SK-N-SH treated with all-trans-retinoic acid at 6 μM for 48 hours (cell line): ENCODE measurements at regions not wholly inside any gene's neighbourhood (a gene's known extent, or its start where the extent isn't known, plus 50 kb on each side); places are given as distances from the start of the nearest gene placed in this dataset.

Experiments
- ATAC-seq: fragments of 200-7000 bp; cut with Tn5 transposase; 3 replicates; pipeline ENCODE4 v1.9.1; 2020; ENCODE audit warnings: mild to moderate bottlenecking, moderate library complexity
- BACH2 ChIP-seq: fragments of 250-450 bp; sonication (Bioruptor Pico); IDR thresholded peaks from 2 replicates; pipeline ENCODE4 v1.9.0; 2021; ENCODE audit warnings: mild to moderate bottlenecking, borderline replicate concordance
- CREB5 ChIP-seq: fragments of 250-450 bp; sonication (Bioruptor Pico); IDR thresholded peaks from 2 replicates; pipeline ENCODE4 v1.5.1; 2020; ENCODE audit warnings: low read depth, mild to moderate bottlenecking, moderate library complexity
- CSDC2 ChIP-seq: fragments of 250-450 bp; sonication (Bioruptor Pico); IDR thresholded peaks from 2 replicates; pipeline ENCODE4 v1.5.0; 2020; ENCODE audit warnings: mild to moderate bottlenecking, moderate library complexity
- ESRRG ChIP-seq: fragments of 250-450 bp; sonication (Bioruptor Pico); IDR thresholded peaks from 2 replicates; pipeline ENCODE4 v1.6.1; 2021; ENCODE audit warnings: mild to moderate bottlenecking
- GLIS3 ChIP-seq: fragments of 250-450 bp; sonication (Bioruptor Pico); IDR thresholded peaks from 2 replicates; pipeline ENCODE4 v1.5.0; 2020; ENCODE audit warnings: mild to moderate bottlenecking, moderate library complexity
- ISL1 ChIP-seq: fragments of 250-450 bp; sonication (Bioruptor Pico); IDR thresholded peaks from 2 replicates; pipeline ENCODE4 v2.1.2; 2022; ENCODE audit warnings: mild to moderate bottlenecking, moderate library complexity
- OSR1 ChIP-seq: fragments of 250-450 bp; sonication (Bioruptor Pico); IDR thresholded peaks from 2 replicates; pipeline ENCODE4 v1.8.0; 2022; ENCODE audit warnings: moderate library complexity, mild to moderate bottlenecking, inconsistent platforms
- PATZ1 ChIP-seq: fragments of 250-450 bp; sonication (Bioruptor Pico); IDR thresholded peaks from 2 replicates; pipeline ENCODE4 v1.8.0; 2020; ENCODE audit warnings: mild to moderate bottlenecking, moderate library complexity, borderline replicate concordance
- PPARA ChIP-seq: fragments of 250-450 bp; sonication (Bioruptor Pico); IDR thresholded peaks from 2 replicates; pipeline ENCODE4 v1.5.0; 2020; ENCODE audit warnings: mild to moderate bottlenecking, borderline replicate concordance
- RARB ChIP-seq: fragments of 250-450 bp; sonication (Bioruptor Pico); IDR thresholded peaks from 2 replicates; pipeline ENCODE4 v1.8.0; 2021; ENCODE audit warnings: mild to moderate bottlenecking, moderate library complexity
- SNAI2 ChIP-seq: fragments of 250-450 bp; sonication (Bioruptor Pico); IDR thresholded peaks from 2 replicates; pipeline ENCODE4 v1.5.0; 2020; ENCODE audit warnings: mild to moderate bottlenecking, moderate library complexity
- TCF4 ChIP-seq: fragments of 250-450 bp; sonication (Bioruptor Pico); IDR thresholded peaks from 2 replicates; pipeline ENCODE4 v1.8.0; 2021; ENCODE audit warnings: mild to moderate bottlenecking, moderate library complexity, borderline replicate concordance
- TOX ChIP-seq: fragments of 250-450 bp; sonication (Bioruptor Pico); IDR thresholded peaks from 2 replicates; pipeline ENCODE4 v1.8.0; 2021; ENCODE audit warnings: mild to moderate bottlenecking, moderate library complexity, borderline replicate concordance
- ZC3H10 ChIP-seq: fragments of 250-450 bp; sonication (Bioruptor Pico); IDR thresholded peaks from 2 replicates; pipeline ENCODE4 v1.5.1; 2021; ENCODE audit warnings: mild to moderate bottlenecking, moderate library complexity
- ZFP3 ChIP-seq: fragments of 250-450 bp; sonication (Bioruptor Pico); IDR thresholded peaks from 2 replicates; pipeline ENCODE4 v1.5.0; 2020; ENCODE audit warnings: mild to moderate bottlenecking, moderate library complexity
- ZFP30 ChIP-seq: fragments of 450-650 bp; formaldehyde crosslinking; IDR thresholded peaks from 2 replicates; pipeline ENCODE4 v1.5.0; 2022; ENCODE audit warnings: mild to moderate bottlenecking, moderate library complexity
- ZNF565 ChIP-seq: fragments of 450-650 bp; formaldehyde crosslinking; conservative IDR thresholded peaks from 2 replicates; pipeline ENCODE4 v1.5.0; 2020; ENCODE audit warnings: low read depth, mild to moderate bottlenecking, moderate library complexity
- ZNF8 ChIP-seq: fragments of 450-650 bp; formaldehyde crosslinking; IDR thresholded peaks from 2 replicates; pipeline ENCODE4 v1.5.0; 2020; ENCODE audit warnings: mild to moderate bottlenecking, moderate library complexity
- TF ChIP-seq, protein P1 (sequence below): fragments of 250-450 bp; sonication (Bioruptor Pico); IDR thresholded peaks from 2 replicates; pipeline ENCODE4 v1.8.0; 2021; ENCODE audit warnings: low read depth, mild to moderate bottlenecking, moderate library complexity, borderline replicate concordance
- TF ChIP-seq, protein P2 (sequence below): fragments of 250-450 bp; sonication (Bioruptor Pico); IDR thresholded peaks from 2 replicates; pipeline ENCODE4 v1.5.1; 2021; ENCODE audit warnings: mild to moderate bottlenecking, moderate library complexity
- TF ChIP-seq, protein P3 (sequence below): fragments of 250-450 bp; sonication (Bioruptor Pico); IDR thresholded peaks from 2 replicates; pipeline ENCODE4 v1.5.0; 2020; ENCODE audit warnings: mild to moderate bottlenecking, moderate library complexity

GRCh38 chr21:16134134-16134533 lies 404.4 kb downstream of the USP25 start (continued):
- TF ChIP-seq RARB (CRISPR knock-in tag): no peak
- no peak for TF ChIP-seq SNAI2 (CRISPR knock-in tag)
- TF ChIP-seq PPARA: no peak
- TF ChIP-seq ZFP30: no peak
- no peak for TF ChIP-seq PATZ1 (CRISPR knock-in tag)
- TF ChIP-seq TCF4 (CRISPR knock-in tag): no peak

DNA sequence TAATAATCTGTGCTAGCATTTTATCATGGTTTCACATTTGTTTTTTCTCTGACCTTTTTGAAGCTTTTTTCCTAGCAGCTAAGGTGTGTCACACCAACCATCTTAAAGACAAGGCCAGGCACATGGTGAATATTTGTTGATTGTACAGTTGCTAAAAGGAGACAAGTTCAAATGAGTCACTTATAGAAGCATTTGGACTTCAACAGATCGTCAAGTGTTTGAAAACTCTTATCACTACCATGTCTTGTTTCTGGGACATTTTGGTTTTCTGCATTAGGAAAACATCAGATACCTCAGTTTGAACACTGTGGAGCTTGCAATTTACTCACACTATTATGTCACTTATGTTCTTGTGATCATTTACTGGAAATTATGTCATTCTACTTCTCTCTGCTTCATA lies 407.3 kb downstream of the USP25 start:
- no peak for TF ChIP-seq PPARA
- no peak for TF ChIP-seq TCF4 (CRISPR knock-in tag)
- TF ChIP-seq, protein P1, sequence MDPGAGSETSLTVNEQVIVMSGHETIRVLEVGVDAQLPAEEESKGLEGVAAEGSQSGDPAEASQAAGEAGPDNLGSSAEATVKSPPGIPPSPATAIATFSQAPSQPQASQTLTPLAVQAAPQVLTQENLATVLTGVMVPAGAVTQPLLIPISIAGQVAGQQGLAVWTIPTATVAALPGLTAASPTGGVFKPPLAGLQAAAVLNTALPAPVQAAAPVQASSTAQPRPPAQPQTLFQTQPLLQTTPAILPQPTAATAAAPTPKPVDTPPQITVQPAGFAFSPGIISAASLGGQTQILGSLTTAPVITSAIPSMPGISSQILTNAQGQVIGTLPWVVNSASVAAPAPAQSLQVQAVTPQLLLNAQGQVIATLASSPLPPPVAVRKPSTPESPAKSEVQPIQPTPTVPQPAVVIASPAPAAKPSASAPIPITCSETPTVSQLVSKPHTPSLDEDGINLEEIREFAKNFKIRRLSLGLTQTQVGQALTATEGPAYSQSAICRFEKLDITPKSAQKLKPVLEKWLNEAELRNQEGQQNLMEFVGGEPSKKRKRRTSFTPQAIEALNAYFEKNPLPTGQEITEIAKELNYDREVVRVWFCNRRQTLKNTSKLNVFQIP: no peak
- TF ChIP-seq ZFP30: no peak
- no peak for TF ChIP-seq CSDC2 (CRISPR knock-in tag)
- no peak for TF ChIP-seq OSR1 (CRISPR knock-in tag)
- TF ChIP-seq, all 23 proteins: peak for 0
- ATAC-seq: no peak

GRCh38 chr21:16145052-16145451 lies 415.3 kb downstream of the USP25 start:
- TF ChIP-seq GLIS3 (no peak), PATZ1 (CRISPR knock-in tag) (no peak), ISL1 (CRISPR knock-in tag) (no peak), TOX (no peak), ZNF8 (CRISPR knock-in tag) (no peak), ZC3H10 (CRISPR knock-in tag) (no peak), ZFP3 (CRISPR knock-in tag) (no peak), RARB (CRISPR knock-in tag) (no peak), OSR1 (CRISPR knock-in tag) (no peak), ESRRG (CRISPR knock-in tag) (no peak), CSDC2 (CRISPR knock-in tag) (no peak), BACH2 (CRISPR knock-in tag) (no peak), TCF4 (CRISPR knock-in tag) (no peak), ZFP30 (no peak)
- TF ChIP-seq, protein P2, sequence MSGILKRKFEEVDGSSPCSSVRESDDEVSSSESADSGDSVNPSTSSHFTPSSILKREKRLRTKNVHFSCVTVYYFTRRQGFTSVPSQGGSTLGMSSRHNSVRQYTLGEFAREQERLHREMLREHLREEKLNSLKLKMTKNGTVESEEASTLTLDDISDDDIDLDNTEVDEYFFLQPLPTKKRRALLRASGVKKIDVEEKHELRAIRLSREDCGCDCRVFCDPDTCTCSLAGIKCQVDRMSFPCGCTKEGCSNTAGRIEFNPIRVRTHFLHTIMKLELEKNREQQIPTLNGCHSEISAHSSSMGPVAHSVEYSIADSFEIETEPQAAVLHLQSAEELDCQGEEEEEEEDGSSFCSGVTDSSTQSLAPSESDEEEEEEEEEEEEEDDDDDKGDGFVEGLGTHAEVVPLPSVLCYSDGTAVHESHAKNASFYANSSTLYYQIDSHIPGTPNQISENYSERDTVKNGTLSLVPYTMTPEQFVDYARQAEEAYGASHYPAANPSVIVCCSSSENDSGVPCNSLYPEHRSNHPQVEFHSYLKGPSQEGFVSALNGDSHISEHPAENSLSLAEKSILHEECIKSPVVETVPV (CRISPR knock-in tag): no peak
- ATAC-seq: no peak

- TF ChIP-seq ESRRG (CRISPR knock-in tag): no peak
- no peak for TF ChIP-seq CSDC2 (CRISPR knock-in tag)
- TF ChIP-seq GLIS3: no peak
- TF ChIP-seq, protein P1: no peak
- no peak for TF ChIP-seq BACH2 (CRISPR knock-in tag)
- no peak for TF ChIP-seq ZFP30
- TF ChIP-seq ZC3H10 (CRISPR knock-in tag): no peak
- TF ChIP-seq RARB (CRISPR knock-in tag): no peak
- no peak for TF ChIP-seq ISL1 (CRISPR knock-in tag)
- no peak for TF ChIP-seq TCF4 (CRISPR knock-in tag)
- TF ChIP-seq, protein P3, sequence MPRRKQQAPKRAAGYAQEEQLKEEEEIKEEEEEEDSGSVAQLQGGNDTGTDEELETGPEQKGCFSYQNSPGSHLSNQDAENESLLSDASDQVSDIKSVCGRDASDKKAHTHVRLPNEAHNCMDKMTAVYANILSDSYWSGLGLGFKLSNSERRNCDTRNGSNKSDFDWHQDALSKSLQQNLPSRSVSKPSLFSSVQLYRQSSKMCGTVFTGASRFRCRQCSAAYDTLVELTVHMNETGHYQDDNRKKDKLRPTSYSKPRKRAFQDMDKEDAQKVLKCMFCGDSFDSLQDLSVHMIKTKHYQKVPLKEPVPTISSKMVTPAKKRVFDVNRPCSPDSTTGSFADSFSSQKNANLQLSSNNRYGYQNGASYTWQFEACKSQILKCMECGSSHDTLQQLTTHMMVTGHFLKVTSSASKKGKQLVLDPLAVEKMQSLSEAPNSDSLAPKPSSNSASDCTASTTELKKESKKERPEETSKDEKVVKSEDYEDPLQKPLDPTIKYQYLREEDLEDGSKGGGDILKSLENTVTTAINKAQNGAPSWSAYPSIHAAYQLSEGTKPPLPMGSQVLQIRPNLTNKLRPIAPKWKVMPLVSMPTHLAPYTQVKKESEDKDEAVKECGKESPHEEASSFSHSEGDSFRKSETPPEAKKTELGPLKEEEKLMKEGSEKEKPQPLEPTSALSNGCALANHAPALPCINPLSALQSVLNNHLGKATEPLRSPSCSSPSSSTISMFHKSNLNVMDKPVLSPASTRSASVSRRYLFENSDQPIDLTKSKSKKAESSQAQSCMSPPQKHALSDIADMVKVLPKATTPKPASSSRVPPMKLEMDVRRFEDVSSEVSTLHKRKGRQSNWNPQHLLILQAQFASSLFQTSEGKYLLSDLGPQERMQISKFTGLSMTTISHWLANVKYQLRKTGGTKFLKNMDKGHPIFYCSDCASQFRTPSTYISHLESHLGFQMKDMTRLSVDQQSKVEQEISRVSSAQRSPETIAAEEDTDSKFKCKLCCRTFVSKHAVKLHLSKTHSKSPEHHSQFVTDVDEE: no peak
- TF ChIP-seq, protein P2 (CRISPR knock-in tag): no peak
- TF ChIP-seq SNAI2 (CRISPR knock-in tag): no peak
- no peak for TF ChIP-seq CREB5 (CRISPR knock-in tag)
- TF ChIP-seq ZNF565 (CRISPR knock-in tag): no peak
- ATAC-seq: no peak
Observed at GRCh38 chr21:16145479-16145878, 415.7 kb downstream of the USP25 start.
